ENCODE measurements at regions not wholly inside any gene's neighbourhood (a gene's known extent, or its start where the extent isn't known, plus 50 kb on each side); places are given as distances from the start of the nearest gene placed in this dataset.

- no peaks in the 10 kb centered on the region for H3K79me2 ChIP-seq
- H3K36me3 ChIP-seq (ENCODE audit: control insufficient read depth, insufficient read depth, low read length): no peaks in the 10 kb centered on the region
- no peak for TF ChIP-seq CTCF (IDR thresholded peaks at IDR 0.05)
- no peak overlapping the region for H3K27ac ChIP-seq
- no peak overlapping the region for H3K4me3 ChIP-seq (ENCODE audit: low read depth, low read length)
- no peak overlapping the region for H3K9ac ChIP-seq
- H3K4me2 ChIP-seq (ENCODE audit: low read length): no peak overlapping the region
- no peaks in the 10 kb centered on the region for H3K9me3 ChIP-seq (ENCODE audit: control insufficient read depth, low read length)
- H2AFZ ChIP-seq: no peak overlapping the region
- no peaks in the 10 kb centered on the region for H3K4me1 ChIP-seq
- no peaks in the 10 kb centered on the region for H3K27me3 ChIP-seq (ENCODE audit: control insufficient read depth, insufficient read depth, low read length)
Observed at GRCh38 chr6:87840324-87840723, 138.3 kb upstream of the AKIRIN2 start.

GRCh38 chr6:87837876-87838275 is 135.8 kb upstream of the AKIRIN2 start:
- H3K27ac ChIP-seq: no peak overlapping the region
- no peak overlapping the region for H2AFZ ChIP-seq
- H3K9ac ChIP-seq: no peak overlapping the region
- no peaks in the 10 kb centered on the region for H3K9me3 ChIP-seq (ENCODE audit: control insufficient read depth, low read length)
- no peaks in the 10 kb centered on the region for H3K36me3 ChIP-seq (ENCODE audit: control insufficient read depth, insufficient read depth, low read length)
- no peaks in the 10 kb centered on the region for H3K4me1 ChIP-seq
- TF ChIP-seq CTCF (IDR thresholded peaks at IDR 0.05): no peak
- no peak overlapping the region for H3K4me3 ChIP-seq (ENCODE audit: low read depth, low read length)
- no peak overlapping the region for H3K4me2 ChIP-seq (ENCODE audit: low read length)
- H3K27me3 ChIP-seq (ENCODE audit: control insufficient read depth, insufficient read depth, low read length): no peaks in the 10 kb centered on the region
- H3K79me2 ChIP-seq: no peaks in the 10 kb centered on the region

DNA sequence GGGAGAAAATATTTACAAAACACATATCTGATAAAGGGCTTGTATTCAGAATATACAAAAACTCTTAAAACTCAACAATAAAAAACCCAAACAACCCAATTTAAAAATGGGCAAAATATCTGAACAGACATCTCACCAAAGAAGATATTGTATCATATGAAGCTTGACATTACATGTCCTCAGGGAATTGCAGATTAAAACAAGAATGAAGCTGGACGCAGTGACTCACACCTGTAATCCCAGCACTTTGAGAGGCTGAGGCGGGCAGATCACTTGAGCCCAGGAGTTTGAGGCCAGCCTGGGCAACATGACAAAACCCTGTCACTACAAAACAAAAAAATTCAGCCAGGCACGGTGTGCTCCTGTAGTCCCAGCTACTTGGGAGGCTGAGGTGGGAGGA is 135.4 kb upstream of the AKIRIN2 start:
- Histone ChIP-seq H3K4me1 (no peaks in the 10 kb centered on the region), H3K9me3 (ENCODE audit: control insufficient read depth, low read length) (no peaks in the 10 kb centered on the region), H3K4me3 (ENCODE audit: low read depth, low read length) (no peak overlapping the region), H3K27me3 (ENCODE audit: control insufficient read depth, insufficient read depth, low read length) (no peaks in the 10 kb centered on the region), H2AFZ (no peak overlapping the region), H3K27ac (no peak overlapping the region), H3K36me3 (ENCODE audit: control insufficient read depth, insufficient read depth, low read length) (no peaks in the 10 kb centered on the region), H3K4me2 (ENCODE audit: low read length) (no peak overlapping the region), H3K79me2 (no peaks in the 10 kb centered on the region), H3K9ac (no peak overlapping the region)
- no peak for TF ChIP-seq CTCF (IDR thresholded peaks at IDR 0.05)

GRCh38 chr6:87832025-87832825 is 130.2 kb upstream of the AKIRIN2 start:
- Histone ChIP-seq H3K27ac (no peak overlapping the region), H3K4me1 (no peaks in the 10 kb centered on the region)

More at GRCh38 chr6:87832025-87832825, 130.2 kb upstream of the AKIRIN2 start:
- peak; percentile 45 for TF ChIP-seq CTCF (IDR thresholded peaks at IDR 0.05)
- Histone ChIP-seq H3K36me3 (ENCODE audit: control insufficient read depth, insufficient read depth, low read length) (no peaks in the 10 kb centered on the region), H3K79me2 (no peaks in the 10 kb centered on the region), H2AFZ (peak overlapping the region; percentile 80), H3K27me3 (ENCODE audit: control insufficient read depth, insufficient read depth, low read length) (no peaks in the 10 kb centered on the region), H3K4me2 (ENCODE audit: low read length) (peak overlapping the region; percentile 80), H3K4me3 (ENCODE audit: low read depth, low read length) (peak overlapping the region; percentile 51), H3K9me3 (ENCODE audit: control insufficient read depth, low read length) (no peaks in the 10 kb centered on the region), H3K9ac (no peak overlapping the region)
